SU-DHL-6 (cell line): ENCODE measurements at regions not wholly inside any gene's neighbourhood (a gene's known extent, or its start where the extent isn't known, plus 50 kb on each side); places are given as distances from the start of the nearest gene placed in this dataset.

ENCODE experiments used
- H2AFZ ChIP-seq: fragments of 200-600 bp; sonication (generic); 2 replicates; pipeline ENCODE4 v1.6.1; 2014; ENCODE audit warnings: low read depth, mild to moderate bottlenecking, moderate library complexity, mixed read lengths, antibody characterized with exemption, low read length; ENCODE audit not compliant: severe bottlenecking
- H3F3A ChIP-seq: fragments of 200-600 bp; shearing (Covaris generic); 2 replicates; pipeline ENCODE4 v1.6.0; 2016; ENCODE audit warnings: antibody characterized with exemption, mild to moderate bottlenecking; ENCODE audit not compliant: insufficient read depth
- H3K27ac ChIP-seq: fragments of 200-600 bp; sonication (generic); 2 replicates; pipeline ENCODE4 v1.5.1; 2016; ENCODE audit warnings: low read depth, mild to moderate bottlenecking, low read length, moderate library complexity, mixed read lengths
- H3K27me3 ChIP-seq: fragments of 200-600 bp; sonication (generic), shearing (Covaris generic); 2 replicates; pipeline ENCODE4 v1.6.0; 2014; ENCODE audit warnings: mild to moderate bottlenecking, low read length
- H3K36me3 ChIP-seq: fragments of 200-600 bp; sonication (generic); 2 replicates; pipeline ENCODE4 v1.6.1; 2014; ENCODE audit warnings: mild to moderate bottlenecking, low read length, mixed read lengths
- H3K4me2 ChIP-seq: fragments of 300-600, 200-600 bp; shearing (Covaris generic), sonication (generic); 2 replicates; pipeline ENCODE4 v1.6.0; 2014; ENCODE audit warnings: low read length, low read depth, mild to moderate bottlenecking; ENCODE audit not compliant: poor library complexity, severe bottlenecking
- H3K4me3 ChIP-seq: fragments of 200-600 bp; sonication (generic); 2 replicates; pipeline ENCODE4 v1.5.1; 2014; ENCODE audit warnings: antibody characterized with exemption, low read length, mild to moderate bottlenecking, mixed read lengths; ENCODE audit not compliant: insufficient read depth, poor library complexity, severe bottlenecking
- H3K79me2 ChIP-seq: fragments of 200-600 bp; sonication (generic); 2 replicates; pipeline ENCODE4 v1.6.1; 2014; ENCODE audit warnings: mild to moderate bottlenecking, low read length, moderate library complexity; ENCODE audit not compliant: insufficient read depth
- H3K9ac ChIP-seq: fragments of 200-600 bp; sonication (generic); 2 replicates; pipeline ENCODE4 v1.7.0; 2014; ENCODE audit warnings: mild to moderate bottlenecking, low read length
- H3K9me2 ChIP-seq: fragments of 200-600 bp; sonication (generic); replicated peaks from 2 replicates; pipeline ENCODE4 v1.6.1; 2014; ENCODE audit warnings: low read length; ENCODE audit not compliant: insufficient read depth
- H3K9me3 ChIP-seq: fragments of 200-600 bp; sonication (generic); 2 replicates; pipeline ENCODE4 v1.6.1; 2014; ENCODE audit warnings: low read length, mixed read lengths; ENCODE audit not compliant: insufficient read depth
- H4K20me1 ChIP-seq: fragments of 200-600 bp; sonication (generic); 2 replicates; pipeline ENCODE4 v1.6.1; 2014; ENCODE audit warnings: low read depth, mild to moderate bottlenecking, antibody characterized with exemption, low read length, moderate library complexity, mixed read lengths
- CTCF ChIP-seq: fragments of 200-600 bp; sonication (generic); IDR thresholded peaks from one replicate; pipeline ENCODE4 v1.5.1; 2017; ENCODE audit warnings: antibody characterized with exemption, mild to moderate bottlenecking, low read length, moderate library complexity; ENCODE audit not compliant: insufficient read depth, poor library complexity, severe bottlenecking
- EZH2phosphoT487 ChIP-seq: fragments of 200-600 bp; sonication (generic), shearing (Covaris generic); conservative IDR thresholded peaks from 2 replicates; pipeline ENCODE4 v1.6.1; 2018; ENCODE audit warnings: mild to moderate bottlenecking, antibody characterized with exemption, low read length, moderate library complexity, mixed read lengths

- H4K20me1 ChIP-seq, result no peaks in the 10 kb centered on the region
- H3K4me2 ChIP-seq, result no peak overlapping the region
- no peaks in the 10 kb centered on the region for H3K36me3 ChIP-seq
- no peak overlapping the region for H2AFZ ChIP-seq
- no peaks in the 10 kb centered on the region for H3K9me2 ChIP-seq
- H3K79me2 ChIP-seq, result no peaks in the 10 kb centered on the region
- no peaks in the 10 kb centered on the region for H3K9me3 ChIP-seq
- H3K27ac ChIP-seq, result no peak overlapping the region
- no peak overlapping the region for H3K4me3 ChIP-seq
- H3K9ac ChIP-seq, result no peak overlapping the region
- H3K27me3 ChIP-seq, result no peaks in the 10 kb centered on the region
- H3F3A ChIP-seq, result no peaks in the 10 kb centered on the region
- no peak for TF ChIP-seq CTCF
These were observed 70.8 kb upstream of the FAM174A start for GRCh38 chr5:100464418-100464817.

- Histone ChIP-seq H3K9ac (no peak overlapping the region), H3K4me2 (no peak overlapping the region), H3F3A (no peaks in the 10 kb centered on the region), H3K79me2 (no peaks in the 10 kb centered on the region), H2AFZ (no peak overlapping the region), H3K9me2 (no peaks in the 10 kb centered on the region), H4K20me1 (no peaks in the 10 kb centered on the region), H3K27ac (no peak overlapping the region), H3K9me3 (no peaks in the 10 kb centered on the region), H3K27me3 (no peaks in the 10 kb centered on the region), H3K4me3 (no peak overlapping the region), H3K36me3 (no peaks in the 10 kb centered on the region)
- TF ChIP-seq EZH2phosphoT487 (no peak), CTCF (no peak)
These were observed 78.6 kb upstream of the FAM174A start for GRCh38 chr5:100456615-100457014.

- no peaks in the 10 kb centered on the region for H3F3A ChIP-seq
- H2AFZ ChIP-seq, result no peak overlapping the region
- H4K20me1 ChIP-seq, result no peaks in the 10 kb centered on the region
- TF ChIP-seq EZH2phosphoT487 (no peak), CTCF (no peak)
- no peak overlapping the region for H3K27ac ChIP-seq
- H3K9me2 ChIP-seq, result no peaks in the 10 kb centered on the region
- no peak overlapping the region for H3K4me2 ChIP-seq
- no peak overlapping the region for H3K4me3 ChIP-seq
- no peak overlapping the region for H3K9ac ChIP-seq
- H3K9me3 ChIP-seq, result no peaks in the 10 kb centered on the region
- no peaks in the 10 kb centered on the region for H3K27me3 ChIP-seq
- H3K79me2 ChIP-seq, result no peaks in the 10 kb centered on the region
- H3K36me3 ChIP-seq, result no peaks in the 10 kb centered on the region
These were observed 83.0 kb upstream of the FAM174A start for GRCh38 chr5:100452126-100452525.

- Histone ChIP-seq H3K9me3 (no peaks in the 10 kb centered on the region), H3F3A (no peaks in the 10 kb centered on the region), H3K27me3 (no peaks in the 10 kb centered on the region), H3K79me2 (no peaks in the 10 kb centered on the region), H3K9ac (no peak overlapping the region), H3K4me2 (no peak overlapping the region), H3K27ac (no peak overlapping the region), H3K9me2 (no peaks in the 10 kb centered on the region), H3K4me3 (no peak overlapping the region), H4K20me1 (no peaks in the 10 kb centered on the region), H3K36me3 (no peaks in the 10 kb centered on the region), H2AFZ (no peak overlapping the region)
- no peak for TF ChIP-seq EZH2phosphoT487
- TF ChIP-seq CTCF, result no peak
These were observed 87.1 kb upstream of the FAM174A start for GRCh38 chr5:100448111-100448528.
